ENCODE measurements at regions not wholly inside any gene's neighbourhood (a gene's known extent, or its start where the extent isn't known, plus 50 kb on each side); places are given as distances from the start of the nearest gene placed in this dataset.

- TF ChIP-seq ZBTB49 (CRISPR knock-in tag; IDR thresholded peaks at IDR 0.05; ENCODE audit: borderline replicate concordance) (no peak), ZNF792 (CRISPR knock-in tag; IDR thresholded peaks at IDR 0.05) (no peak), ASH2L (IDR thresholded peaks at IDR 0.05; ENCODE audit: insufficient read length, low read depth, low read length) (peak; percentile 98), PHF20 (CRISPR knock-in tag; IDR thresholded peaks at IDR 0.05) (no peak), PRPF4 (IDR thresholded peaks at IDR 0.05; ENCODE audit: low read depth, low read length, poor library complexity, severe bottlenecking) (peak; percentile 77), THRA (CRISPR knock-in tag; IDR thresholded peaks at IDR 0.05; ENCODE audit: borderline replicate concordance) (peak; percentile 18; the same call in 1 of the 2 replicates), POLR2G (IDR thresholded peaks at IDR 0.05; ENCODE audit: low read depth, low read length) (peak; percentile 35; the same call in 1 of the 2 replicates), HNF1A (IDR thresholded peaks at IDR 0.05; ENCODE audit: low read depth) (peak; percentile 97), HNF1A (CRISPR knock-in tag; IDR thresholded peaks at IDR 0.05; ENCODE audit: borderline replicate concordance) (peak; percentile 97; the same call in 1 of the 2 replicates), EHMT2 (IDR thresholded peaks at IDR 0.05; ENCODE audit: borderline replicate concordance, low read depth, low read length) (0 out of 2 replicates have a peak, but pooled peaks have one; percentile 50), ZNF235 (CRISPR knock-in tag; IDR thresholded peaks at IDR 0.05; ENCODE audit: borderline replicate concordance) (no peak), ARID3A (IDR thresholded peaks at IDR 0.05; ENCODE audit: low read depth, low read length) (peak; percentile 86), ISL2 (CRISPR knock-in tag; IDR thresholded peaks at IDR 0.05) (peak; percentile 43), FOXP4 (CRISPR knock-in tag; IDR thresholded peaks at IDR 0.05) (peak; percentile 68; the same call in 1 of the 2 replicates), YEATS2 (CRISPR knock-in tag; IDR thresholded peaks at IDR 0.05; ENCODE audit: borderline replicate concordance) (no peak)
These were observed 81.6 kb upstream of the FAT1 start (continued) for GRCh38 chr4:186805020-186805820.
